Suppressor macrophage (primary cell): ENCODE measurements at regions not wholly inside any gene's neighbourhood (a gene's known extent, or its start where the extent isn't known, plus 50 kb on each side); places are given as distances from the start of the nearest gene placed in this dataset.
"Not testable (repeated sequence)": the region's sequence is repeated elsewhere in the genome, so short reads cannot be mapped to it uniquely, and the experiment has no call there.

Experiments used
- DNase-seq, 4 experiments: peaks; one replicate each; pipeline ENCODE4 v3.0.0-alpha.2; 2020 to 2022

- DNase-seq: peak in 2 of 4 experiments; percentile 11 to 14
These were observed 82.0 kb upstream of the PCAT7 start for GRCh38 chr9:94472806-94473360.

GRCh38 chr9:94478755-94479730 is 75.8 kb upstream of the PCAT7 start:
- DNase-seq: no peak

- DNase-seq: no peak
These were observed 75.1 kb upstream of the PCAT7 start for GRCh38 chr9:94479757-94480156.

GRCh38 chr9:94480205-94480604 is 74.7 kb upstream of the PCAT7 start:
- DNase-seq: no peak

- DNase-seq: no peak
These were observed 72.8 kb upstream of the PCAT7 start for GRCh38 chr9:94482110-94482509.

- DNase-seq: peak in 2 of 4 experiments; percentile 3 to 7
These were observed 64.4 kb upstream of the PCAT7 start for GRCh38 chr9:94490465-94490864.

GRCh38 chr9:94492125-94492524 is 62.8 kb upstream of the PCAT7 start:
- DNase-seq: not testable (repeated sequence)

GRCh38 chr9:94498801-94499453 is 56.0 kb upstream of the PCAT7 start:
- DNase-seq: no peak

GRCh38 chr9:94504358-94504757 is 50.5 kb upstream of the PCAT7 start:
- DNase-seq: no peak
